HG02798 (cell line): ENCODE measurements at regions not wholly inside any gene's neighbourhood (a gene's known extent, or its start where the extent isn't known, plus 50 kb on each side); places are given as distances from the start of the nearest gene placed in this dataset.
A peak's percentile ranks its signal among the peaks of the same experiment; 100 is the strongest.

Experiments
- ATAC-seq: cut with Tn5 transposase; IDR thresholded peaks from one replicate; pipeline ENCODE4 v1.9.1; 2021; ENCODE audit warnings: mild to moderate bottlenecking; ENCODE audit not compliant: unreplicated experiment, poor library complexity

DNA sequence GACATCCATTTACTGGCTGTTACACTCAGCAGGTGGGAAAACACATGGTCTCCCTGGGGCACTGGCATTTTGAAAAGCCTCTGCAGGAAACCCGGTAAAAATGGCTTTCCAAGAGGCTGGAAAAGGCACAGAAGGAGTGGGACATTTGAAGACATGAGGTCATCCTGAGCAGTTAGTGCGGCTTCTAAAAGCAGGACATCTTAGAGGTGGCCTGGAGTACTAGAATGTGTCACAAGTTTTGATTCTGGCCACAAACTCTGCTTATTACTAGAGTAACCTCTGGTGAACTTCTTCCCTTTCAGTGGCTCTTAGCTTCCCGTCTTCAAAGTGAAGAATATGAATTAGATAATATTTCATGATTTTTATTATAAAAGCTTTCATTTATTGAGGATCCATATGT, 423.0 kb upstream of the BRINP1 start:
- peak; percentile 66 for ATAC-seq

DNA sequence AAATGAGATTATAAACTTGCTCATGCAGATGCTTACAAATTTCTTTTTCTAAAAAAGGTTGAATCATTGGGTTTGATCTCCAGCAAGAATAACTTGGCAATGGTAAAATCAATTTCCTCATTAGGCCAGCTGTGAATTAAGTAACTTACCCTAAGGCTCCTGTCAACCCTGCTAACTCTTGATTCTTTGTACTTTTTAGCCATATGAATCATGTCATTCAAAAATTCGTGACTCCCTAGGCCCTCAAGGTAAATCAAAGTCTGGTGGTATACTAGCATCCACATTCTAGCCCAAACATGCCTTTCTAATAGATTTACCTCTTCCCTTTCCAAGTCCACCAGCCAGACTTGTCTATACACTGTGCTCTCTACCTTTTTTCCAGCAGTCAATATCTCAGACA, 420.8 kb upstream of the BRINP1 start:
- ATAC-seq = no peak

GRCh38 chr9:119788921-119789320, 419.7 kb upstream of the BRINP1 start:
- no peak for ATAC-seq

DNA sequence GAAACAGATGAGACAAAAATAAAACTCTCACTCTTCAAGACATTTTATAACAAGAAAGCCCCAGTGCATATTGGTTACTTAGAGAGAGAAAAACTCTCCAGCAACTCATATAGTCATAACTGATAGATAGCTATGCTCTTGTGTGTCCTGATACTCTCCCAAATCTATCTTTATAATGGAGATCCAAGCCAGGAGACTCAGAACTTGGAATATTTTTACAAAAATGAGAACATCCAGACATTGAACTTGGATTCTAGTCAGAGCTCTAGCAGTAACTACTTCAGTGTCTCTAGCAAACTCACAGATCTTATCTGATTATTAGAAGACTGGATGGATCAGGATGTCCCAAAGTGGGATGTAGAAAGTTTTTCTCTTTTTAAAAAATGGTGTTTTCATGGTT, 412.7 kb upstream of the BRINP1 start:
- ATAC-seq = no peak

- ATAC-seq = no peak
Measured at GRCh38 chr9:119775410-119775809, 406.2 kb upstream of the BRINP1 start.

GRCh38 chr9:119773823-119774222, 404.6 kb upstream of the BRINP1 start:
- no peak for ATAC-seq

- no peak for ATAC-seq
Measured at GRCh38 chr9:119771341-119771740, 402.1 kb upstream of the BRINP1 start.

DNA sequence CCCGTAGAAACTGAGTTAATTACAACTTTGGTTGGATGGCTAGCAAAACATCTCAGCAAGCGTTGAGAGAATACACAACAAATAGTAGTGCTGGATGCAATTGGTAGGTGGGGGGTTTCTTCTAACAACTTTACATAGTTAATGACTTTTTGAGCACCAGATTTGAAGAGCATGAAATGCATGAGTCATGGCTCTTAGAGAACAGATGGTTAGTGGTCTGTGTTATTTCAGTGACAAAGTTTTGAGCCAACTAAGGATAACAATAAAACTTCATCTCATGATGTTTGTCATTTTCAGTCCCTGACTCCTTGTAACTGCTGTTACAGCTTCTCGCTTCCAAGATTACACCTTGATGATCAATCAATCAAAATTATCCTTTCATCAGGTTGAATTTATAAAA, 399.0 kb upstream of the BRINP1 start:
- no peak for ATAC-seq

DNA sequence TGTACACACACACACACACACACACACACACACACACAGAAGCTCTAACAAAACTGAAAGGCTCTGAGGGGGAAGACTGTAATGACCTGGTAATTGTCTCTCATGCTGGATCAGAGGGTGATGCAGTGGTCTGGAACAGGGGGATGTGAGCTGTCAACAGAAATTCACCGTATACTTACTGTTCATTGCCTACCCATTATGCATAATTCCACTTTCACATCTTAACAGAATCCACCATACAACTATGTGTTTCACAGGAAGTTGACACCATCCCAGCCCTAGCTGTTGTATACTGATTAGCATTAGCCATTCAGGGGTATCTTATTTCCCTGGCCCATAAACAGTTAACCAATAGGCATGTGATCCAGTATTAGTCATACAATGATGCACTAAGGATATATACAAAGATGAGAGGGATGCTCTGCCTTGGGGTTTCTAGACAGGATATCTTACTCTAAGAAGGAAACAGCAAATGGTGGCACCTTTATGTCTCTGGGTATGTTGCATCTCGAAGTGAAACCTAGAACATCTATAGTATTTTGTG, 396.5 kb upstream of the BRINP1 start:
- ATAC-seq = no peak

DNA sequence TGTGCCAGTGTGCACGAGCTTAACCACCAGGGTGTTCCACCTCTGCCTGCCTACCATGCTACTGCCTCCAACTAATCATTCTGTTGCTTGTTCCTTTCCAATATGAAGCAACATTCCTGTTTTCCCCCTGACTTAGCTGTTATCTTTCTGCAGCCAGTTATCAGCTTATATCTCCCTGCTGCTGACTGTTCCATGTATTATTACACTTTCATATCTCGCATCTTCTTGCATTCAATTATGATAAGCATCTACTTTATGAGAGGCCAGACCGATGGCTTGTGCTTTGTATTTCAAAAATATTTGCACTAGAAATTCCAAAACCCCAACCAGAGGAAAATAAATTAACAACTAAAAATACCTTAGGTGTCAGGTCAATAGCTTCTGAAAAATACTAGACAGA, 394.0 kb upstream of the BRINP1 start:
- ATAC-seq = no peak

GRCh38 chr9:119761812-119762211, 392.6 kb upstream of the BRINP1 start:
- ATAC-seq = no peak

- no peak for ATAC-seq
Measured at GRCh38 chr9:119758990-119759389, 389.8 kb upstream of the BRINP1 start.

GRCh38 chr9:119758241-119758640, 389.0 kb upstream of the BRINP1 start:
- ATAC-seq = no peak

- ATAC-seq = no peak
Measured at GRCh38 chr9:119739476-119739875, 370.2 kb upstream of the BRINP1 start.

DNA sequence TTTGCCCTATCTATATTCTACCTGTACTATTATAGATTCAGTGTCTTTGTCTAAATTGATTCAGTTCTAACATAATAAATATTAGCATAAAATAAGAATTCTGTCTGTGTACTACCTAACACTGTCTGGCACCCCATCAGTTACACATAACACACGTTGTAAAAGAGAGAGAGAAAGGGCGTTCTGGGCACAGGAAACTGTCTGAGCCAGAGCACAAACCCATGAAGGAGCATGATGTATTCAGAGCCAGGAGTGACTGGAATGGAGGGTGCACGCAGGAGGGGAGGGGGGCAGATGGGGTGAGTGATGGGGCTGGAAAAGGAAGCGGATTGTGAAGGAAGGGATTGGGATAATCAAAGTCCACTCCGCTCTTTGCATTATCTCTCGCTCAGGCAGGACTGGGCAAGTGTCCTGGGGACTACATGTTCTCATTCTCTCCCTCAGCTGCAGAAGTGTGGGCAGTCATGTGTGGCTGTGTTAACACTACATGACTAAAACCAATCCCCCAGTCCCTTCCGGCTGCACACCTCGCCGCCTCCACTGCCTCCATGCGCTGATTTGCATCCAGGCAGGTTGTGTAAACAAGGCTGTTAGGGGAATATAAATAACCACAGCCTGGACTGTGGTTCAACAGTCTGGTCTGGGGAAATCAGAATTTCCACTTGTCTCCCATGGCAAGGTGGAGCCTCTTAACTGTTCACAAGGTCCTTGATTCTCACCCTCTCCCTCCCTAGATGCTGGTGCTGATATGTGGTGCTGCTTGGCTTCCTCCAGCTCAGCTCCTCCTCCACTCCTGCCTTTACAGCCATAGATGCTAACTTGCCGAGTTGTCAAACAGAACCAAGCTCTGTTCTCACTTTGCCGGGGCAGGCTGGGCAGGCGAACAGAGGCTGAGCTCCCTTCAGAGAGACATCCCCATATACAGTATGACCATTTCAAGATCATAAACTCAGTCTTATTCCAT, 367.5 kb upstream of the BRINP1 start:
- peak; percentile 96 for ATAC-seq

DNA sequence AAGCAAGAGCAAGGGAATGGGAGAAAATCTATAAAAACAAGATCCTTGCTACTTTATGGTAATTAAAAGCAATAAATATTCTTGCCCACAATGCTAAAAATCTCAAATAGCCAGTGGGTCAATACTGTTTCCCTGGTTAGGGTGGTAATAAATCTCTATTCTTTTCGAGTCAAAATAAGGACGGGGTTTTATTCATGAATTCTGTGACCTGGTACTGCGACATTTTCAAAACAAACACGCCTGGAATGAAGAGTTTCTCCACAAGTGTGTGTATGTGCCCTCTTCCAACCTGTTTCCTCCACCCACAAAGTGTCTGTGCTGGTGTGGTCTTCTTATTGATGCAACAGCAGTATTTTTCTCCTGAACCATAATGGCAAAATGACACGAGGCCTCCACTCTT, 358.8 kb upstream of the BRINP1 start:
- no peak for ATAC-seq

GRCh38 chr9:119726035-119726434, 356.8 kb upstream of the BRINP1 start:
- ATAC-seq = no peak

- ATAC-seq = no peak
Measured at GRCh38 chr9:119722384-119722783, 353.1 kb upstream of the BRINP1 start.

DNA sequence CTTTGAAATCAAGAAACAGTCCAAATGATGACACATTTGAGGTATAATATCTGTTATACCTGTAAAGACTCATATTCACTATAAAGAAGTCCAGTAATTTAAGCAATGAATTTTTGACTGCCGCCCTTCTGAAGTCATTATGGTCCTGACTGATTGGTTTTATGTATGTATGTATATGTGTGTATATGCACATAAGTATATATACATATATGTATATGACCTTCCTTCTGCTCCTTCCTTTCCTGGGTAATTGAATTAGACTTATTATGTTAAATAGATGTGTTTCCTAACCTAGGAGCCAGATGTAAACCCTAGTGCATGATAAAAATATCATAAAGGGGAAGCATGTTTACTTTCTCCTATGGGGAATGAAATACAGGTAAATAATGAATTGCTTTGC, 343.1 kb upstream of the BRINP1 start:
- no peak for ATAC-seq

GRCh38 chr9:119709431-119709830, 340.2 kb upstream of the BRINP1 start:
- no peak for ATAC-seq

GRCh38 chr9:119707228-119707845, 338.1 kb upstream of the BRINP1 start:
- no peak for ATAC-seq
